Endothelial cell of umbilical vein (primary cell): ENCODE measurements at regions not wholly inside any gene's neighbourhood (a gene's known extent, or its start where the extent isn't known, plus 50 kb on each side); places are given as distances from the start of the nearest gene placed in this dataset.

ENCODE experiments used
- EZH2 ChIP-seq: IDR thresholded peaks from 2 replicates; pipeline ENCODE4 v1.6.1; 2012; ENCODE audit warnings: borderline replicate concordance, low read depth, mild to moderate bottlenecking, moderate library complexity, low read length, inconsistent platforms; ENCODE audit not compliant: severe bottlenecking
- FOS ChIP-seq: IDR thresholded peaks from 2 replicates; pipeline ENCODE4 v1.6.1; 2011; ENCODE audit warnings: mild to moderate bottlenecking, low read length, moderate library complexity, borderline replicate concordance; ENCODE audit not compliant: insufficient read depth
- GATA2 ChIP-seq: IDR thresholded peaks from 2 replicates; pipeline ENCODE4 v1.7.0; 2011; ENCODE audit warnings: low read depth, mild to moderate bottlenecking, moderate library complexity, mixed read lengths, low read length; ENCODE audit not compliant: insufficient read length, insufficient read depth
- JUN ChIP-seq: IDR thresholded peaks from 2 replicates; pipeline ENCODE4 v1.6.1; 2011; ENCODE audit warnings: borderline replicate concordance, low read depth; ENCODE audit not compliant: insufficient read length, insufficient read depth
- MAX ChIP-seq: IDR thresholded peaks from 2 replicates; pipeline ENCODE4 v1.6.1; 2011; ENCODE audit not compliant: insufficient read depth, insufficient read length
- MYC ChIP-seq: IDR thresholded peaks from one replicate; pipeline ENCODE4 v1.6.1; 2011; ENCODE audit warnings: mild to moderate bottlenecking, low read depth, low read length
- POLR2A ChIP-seq: IDR thresholded peaks from 2 replicates; pipeline ENCODE4 v1.6.1; 2012; ENCODE audit warnings: low read depth, mild to moderate bottlenecking, control low read depth, low read length
- POLR2AphosphoS5 ChIP-seq: IDR thresholded peaks from 2 replicates; pipeline ENCODE4 v1.6.1; 2012; ENCODE audit warnings: low read depth, mild to moderate bottlenecking, control low read depth, low read length, moderate library complexity; ENCODE audit not compliant: insufficient read depth
- TF ChIP-seq, protein P1 (sequence below), 2 donors: IDR thresholded peaks; 1 replicate in 1 of 2; 2 replicates in 1 of 2; pipeline ENCODE4 v1.5.1; 2011; ENCODE audit warnings: low read length in 2 of 2, mild to moderate bottlenecking in 2 of 2, moderate library complexity in 2 of 2, control low read depth in 1 of 2, inconsistent platforms in 1 of 2, low read depth in 1 of 2; ENCODE audit not compliant: insufficient read depth in 1 of 2; ENCODE audit errors: extremely low read depth in 1 of 2

DNA sequence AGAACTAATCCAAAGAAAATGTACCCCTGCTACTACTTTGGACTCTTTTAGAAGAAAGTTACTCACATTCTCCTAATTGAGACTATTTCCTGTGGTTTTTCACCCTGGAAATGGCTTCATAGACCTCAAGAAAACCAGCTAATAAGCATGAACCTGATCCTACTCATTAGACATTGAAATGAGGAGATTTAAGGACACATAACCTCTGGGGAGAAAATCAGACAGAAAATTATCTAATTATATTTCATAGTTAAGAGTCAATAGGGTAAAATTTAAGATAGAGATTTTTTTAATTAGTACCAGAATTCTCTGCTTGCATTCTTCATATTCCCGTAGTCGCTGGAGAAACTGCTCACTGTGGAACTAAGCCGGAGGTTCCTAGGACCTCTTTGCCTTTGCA is 114.6 kb upstream of the ACP3 start:
- TF ChIP-seq, protein P1, sequence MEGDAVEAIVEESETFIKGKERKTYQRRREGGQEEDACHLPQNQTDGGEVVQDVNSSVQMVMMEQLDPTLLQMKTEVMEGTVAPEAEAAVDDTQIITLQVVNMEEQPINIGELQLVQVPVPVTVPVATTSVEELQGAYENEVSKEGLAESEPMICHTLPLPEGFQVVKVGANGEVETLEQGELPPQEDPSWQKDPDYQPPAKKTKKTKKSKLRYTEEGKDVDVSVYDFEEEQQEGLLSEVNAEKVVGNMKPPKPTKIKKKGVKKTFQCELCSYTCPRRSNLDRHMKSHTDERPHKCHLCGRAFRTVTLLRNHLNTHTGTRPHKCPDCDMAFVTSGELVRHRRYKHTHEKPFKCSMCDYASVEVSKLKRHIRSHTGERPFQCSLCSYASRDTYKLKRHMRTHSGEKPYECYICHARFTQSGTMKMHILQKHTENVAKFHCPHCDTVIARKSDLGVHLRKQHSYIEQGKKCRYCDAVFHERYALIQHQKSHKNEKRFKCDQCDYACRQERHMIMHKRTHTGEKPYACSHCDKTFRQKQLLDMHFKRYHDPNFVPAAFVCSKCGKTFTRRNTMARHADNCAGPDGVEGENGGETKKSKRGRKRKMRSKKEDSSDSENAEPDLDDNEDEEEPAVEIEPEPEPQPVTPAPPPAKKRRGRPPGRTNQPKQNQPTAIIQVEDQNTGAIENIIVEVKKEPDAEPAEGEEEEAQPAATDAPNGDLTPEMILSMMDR (IDR thresholded peaks at IDR 0.05; ENCODE audit: extremely low read depth in 1 of 2, insufficient read depth in 1 of 2, low read depth in 1 of 2, low read length in 2 of 2): no peak
- TF ChIP-seq POLR2A (no peak), JUN (no peak), EZH2 (no peak), POLR2AphosphoS5 (no peak), MAX (no peak), MYC (no peak), FOS (no peak), GATA2 (no peak)
